ENCODE measurements at regions not wholly inside any gene's neighbourhood (a gene's known extent, or its start where the extent isn't known, plus 50 kb on each side); places are given as distances from the start of the nearest gene placed in this dataset.

GRCh38 chr13:33958964-33959363 lies 141.0 kb downstream of the RFC3 start:
- TF ChIP-seq CSRNP3 (CRISPR knock-in tag; IDR thresholded peaks at IDR 0.05), result no peak
- no peak for TF ChIP-seq PATZ1 (CRISPR knock-in tag; IDR thresholded peaks at IDR 0.05; ENCODE audit: borderline replicate concordance)
- TF ChIP-seq, protein P1, sequence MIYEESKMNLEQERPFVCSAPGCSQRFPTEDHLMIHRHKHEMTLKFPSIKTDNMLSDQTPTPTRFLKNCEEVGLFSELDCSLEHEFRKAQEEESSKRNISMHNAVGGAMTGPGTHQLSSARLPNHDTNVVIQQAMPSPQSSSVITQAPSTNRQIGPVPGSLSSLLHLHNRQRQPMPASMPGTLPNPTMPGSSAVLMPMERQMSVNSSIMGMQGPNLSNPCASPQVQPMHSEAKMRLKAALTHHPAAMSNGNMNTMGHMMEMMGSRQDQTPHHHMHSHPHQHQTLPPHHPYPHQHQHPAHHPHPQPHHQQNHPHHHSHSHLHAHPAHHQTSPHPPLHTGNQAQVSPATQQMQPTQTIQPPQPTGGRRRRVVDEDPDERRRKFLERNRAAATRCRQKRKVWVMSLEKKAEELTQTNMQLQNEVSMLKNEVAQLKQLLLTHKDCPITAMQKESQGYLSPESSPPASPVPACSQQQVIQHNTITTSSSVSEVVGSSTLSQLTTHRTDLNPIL (CRISPR knock-in tag; IDR thresholded peaks at IDR 0.05; ENCODE audit: low read depth), result no peak
- no peak for TF ChIP-seq ZFP30 (CRISPR knock-in tag; IDR thresholded peaks at IDR 0.05)
- no peak for TF ChIP-seq ZFP3 (CRISPR knock-in tag; IDR thresholded peaks at IDR 0.05)
- no peak for TF ChIP-seq ARNTL (CRISPR knock-in tag; IDR thresholded peaks at IDR 0.05; ENCODE audit: borderline replicate concordance, low read depth)
- no peak for TF ChIP-seq RARB (CRISPR knock-in tag; IDR thresholded peaks at IDR 0.05)
- no peak for TF ChIP-seq GLIS3 (CRISPR knock-in tag; IDR thresholded peaks at IDR 0.05)
- no peak for TF ChIP-seq POU6F1 (CRISPR knock-in tag; IDR thresholded peaks at IDR 0.05; ENCODE audit: borderline replicate concordance, low read depth)
- TF ChIP-seq ZNF8 (CRISPR knock-in tag; IDR thresholded peaks at IDR 0.05), result no peak
- no peak for TF ChIP-seq ESRRG (CRISPR knock-in tag; IDR thresholded peaks at IDR 0.05)
- no peak for TF ChIP-seq OSR1 (CRISPR knock-in tag; IDR thresholded peaks at IDR 0.05)
- TF ChIP-seq SNAI2 (CRISPR knock-in tag; IDR thresholded peaks at IDR 0.05), result no peak

All from SK-N-SH treated with all-trans-retinoic acid at 6 μM for 48 hours (cell line).